ENCODE measurements at regions not wholly inside any gene's neighbourhood (a gene's known extent, or its start where the extent isn't known, plus 50 kb on each side); places are given as distances from the start of the nearest gene placed in this dataset.

DNA sequence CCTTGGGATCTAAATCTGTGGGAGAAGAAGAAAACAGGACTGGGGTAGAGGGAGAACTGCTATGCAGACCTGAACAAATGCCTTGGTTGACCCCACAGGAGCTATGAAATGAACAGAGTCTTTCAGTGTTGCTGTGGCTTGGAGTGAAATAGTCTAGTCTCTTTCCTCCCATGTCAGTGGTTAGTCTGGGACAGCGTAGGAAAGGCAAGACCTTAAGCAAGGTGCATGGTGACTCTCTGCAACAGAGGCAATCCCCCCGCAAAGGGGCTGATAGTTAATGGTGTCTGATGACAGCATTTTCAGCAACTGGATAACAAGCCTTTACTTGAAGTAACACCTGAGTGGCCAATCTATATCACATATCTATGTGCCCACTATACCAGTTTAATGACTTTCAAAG lies 62.3 kb downstream of the ARL4A start:
- no peak for TF ChIP-seq FOXP2 (optimal IDR thresholded peaks at IDR 0.05; ENCODE audit: borderline replicate concordance, extremely low read depth, extremely low read length, insufficient read depth)
- TF ChIP-seq TAF1 (IDR thresholded peaks at IDR 0.05; ENCODE audit: borderline replicate concordance, insufficient read depth, low read length), result no peak
- no peak for TF ChIP-seq SIN3A (IDR thresholded peaks at IDR 0.05; ENCODE audit: borderline replicate concordance, insufficient read depth, low read length)
- TF ChIP-seq, protein P1, sequence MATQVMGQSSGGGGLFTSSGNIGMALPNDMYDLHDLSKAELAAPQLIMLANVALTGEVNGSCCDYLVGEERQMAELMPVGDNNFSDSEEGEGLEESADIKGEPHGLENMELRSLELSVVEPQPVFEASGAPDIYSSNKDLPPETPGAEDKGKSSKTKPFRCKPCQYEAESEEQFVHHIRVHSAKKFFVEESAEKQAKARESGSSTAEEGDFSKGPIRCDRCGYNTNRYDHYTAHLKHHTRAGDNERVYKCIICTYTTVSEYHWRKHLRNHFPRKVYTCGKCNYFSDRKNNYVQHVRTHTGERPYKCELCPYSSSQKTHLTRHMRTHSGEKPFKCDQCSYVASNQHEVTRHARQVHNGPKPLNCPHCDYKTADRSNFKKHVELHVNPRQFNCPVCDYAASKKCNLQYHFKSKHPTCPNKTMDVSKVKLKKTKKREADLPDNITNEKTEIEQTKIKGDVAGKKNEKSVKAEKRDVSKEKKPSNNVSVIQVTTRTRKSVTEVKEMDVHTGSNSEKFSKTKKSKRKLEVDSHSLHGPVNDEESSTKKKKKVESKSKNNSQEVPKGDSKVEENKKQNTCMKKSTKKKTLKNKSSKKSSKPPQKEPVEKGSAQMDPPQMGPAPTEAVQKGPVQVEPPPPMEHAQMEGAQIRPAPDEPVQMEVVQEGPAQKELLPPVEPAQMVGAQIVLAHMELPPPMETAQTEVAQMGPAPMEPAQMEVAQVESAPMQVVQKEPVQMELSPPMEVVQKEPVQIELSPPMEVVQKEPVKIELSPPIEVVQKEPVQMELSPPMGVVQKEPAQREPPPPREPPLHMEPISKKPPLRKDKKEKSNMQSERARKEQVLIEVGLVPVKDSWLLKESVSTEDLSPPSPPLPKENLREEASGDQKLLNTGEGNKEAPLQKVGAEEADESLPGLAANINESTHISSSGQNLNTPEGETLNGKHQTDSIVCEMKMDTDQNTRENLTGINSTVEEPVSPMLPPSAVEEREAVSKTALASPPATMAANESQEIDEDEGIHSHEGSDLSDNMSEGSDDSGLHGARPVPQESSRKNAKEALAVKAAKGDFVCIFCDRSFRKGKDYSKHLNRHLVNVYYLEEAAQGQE (IDR thresholded peaks at IDR 0.05; ENCODE audit: insufficient read depth in 1 of 2, low read depth in 2 of 2, low read length in 2 of 2), result no peak
- no peak for TF ChIP-seq POLR2AphosphoS5 (IDR thresholded peaks at IDR 0.05; ENCODE audit: low read depth, low read length)

- TF ChIP-seq, protein P1 (IDR thresholded peaks at IDR 0.05; ENCODE audit: insufficient read depth in 1 of 2, low read depth in 2 of 2, low read length in 2 of 2), result no peak
- no peak for TF ChIP-seq SIN3A (IDR thresholded peaks at IDR 0.05; ENCODE audit: borderline replicate concordance, insufficient read depth, low read length)
- TF ChIP-seq TAF1 (IDR thresholded peaks at IDR 0.05; ENCODE audit: borderline replicate concordance, insufficient read depth, low read length), result no peak
- TF ChIP-seq FOXP2 (optimal IDR thresholded peaks at IDR 0.05; ENCODE audit: borderline replicate concordance, extremely low read depth, extremely low read length, insufficient read depth), result no peak
- no peak for TF ChIP-seq POLR2AphosphoS5 (IDR thresholded peaks at IDR 0.05; ENCODE audit: low read depth, low read length)
Measured at GRCh38 chr7:12751764-12752163, 64.3 kb downstream of the ARL4A start.

- TF ChIP-seq, protein P1 (IDR thresholded peaks at IDR 0.05; ENCODE audit: insufficient read depth in 1 of 2, low read depth in 2 of 2, low read length in 2 of 2), result no peak
- no peak for TF ChIP-seq SIN3A (IDR thresholded peaks at IDR 0.05; ENCODE audit: borderline replicate concordance, insufficient read depth, low read length)
- TF ChIP-seq TAF1 (IDR thresholded peaks at IDR 0.05; ENCODE audit: borderline replicate concordance, insufficient read depth, low read length), result no peak
- TF ChIP-seq FOXP2 (optimal IDR thresholded peaks at IDR 0.05; ENCODE audit: borderline replicate concordance, extremely low read depth, extremely low read length, insufficient read depth), result no peak
- no peak for TF ChIP-seq POLR2AphosphoS5 (IDR thresholded peaks at IDR 0.05; ENCODE audit: low read depth, low read length)
Measured at GRCh38 chr7:12754179-12754578, 66.7 kb downstream of the ARL4A start.

GRCh38 chr7:12756821-12757220 lies 69.4 kb downstream of the ARL4A start:
- TF ChIP-seq TAF1 (IDR thresholded peaks at IDR 0.05; ENCODE audit: borderline replicate concordance, insufficient read depth, low read length) (no peak), POLR2AphosphoS5 (IDR thresholded peaks at IDR 0.05; ENCODE audit: low read depth, low read length) (no peak), SIN3A (IDR thresholded peaks at IDR 0.05; ENCODE audit: borderline replicate concordance, insufficient read depth, low read length) (no peak), FOXP2 (optimal IDR thresholded peaks at IDR 0.05; ENCODE audit: borderline replicate concordance, extremely low read depth, extremely low read length, insufficient read depth) (no peak)
- TF ChIP-seq, protein P1 (IDR thresholded peaks at IDR 0.05; ENCODE audit: insufficient read depth in 1 of 2, low read depth in 2 of 2, low read length in 2 of 2), result no peak

DNA sequence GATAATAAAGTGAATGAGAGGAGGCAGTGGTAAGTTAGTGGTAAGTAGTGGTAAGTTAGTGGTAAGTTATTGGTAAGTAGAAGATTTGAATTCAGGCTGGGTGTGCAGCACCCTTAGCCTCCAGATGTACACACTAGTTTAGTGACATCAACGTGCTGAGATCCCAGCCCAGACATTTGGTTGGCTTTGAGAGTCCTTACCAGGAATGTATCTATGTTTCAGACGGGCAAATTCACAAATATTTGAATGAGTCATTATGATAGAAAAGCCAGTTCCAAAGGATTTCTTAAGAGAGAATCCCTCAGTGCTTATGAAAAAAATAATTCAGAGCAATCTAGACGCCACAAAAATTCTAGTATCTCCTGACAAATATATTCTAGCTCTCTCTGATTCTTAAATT lies 70.0 kb downstream of the ARL4A start:
- TF ChIP-seq, protein P1 (IDR thresholded peaks at IDR 0.05; ENCODE audit: insufficient read depth in 1 of 2, low read depth in 2 of 2, low read length in 2 of 2), result no peak
- TF ChIP-seq FOXP2 (optimal IDR thresholded peaks at IDR 0.05; ENCODE audit: borderline replicate concordance, extremely low read depth, extremely low read length, insufficient read depth) (no peak), TAF1 (IDR thresholded peaks at IDR 0.05; ENCODE audit: borderline replicate concordance, insufficient read depth, low read length) (no peak), SIN3A (IDR thresholded peaks at IDR 0.05; ENCODE audit: borderline replicate concordance, insufficient read depth, low read length) (no peak), POLR2AphosphoS5 (IDR thresholded peaks at IDR 0.05; ENCODE audit: low read depth, low read length) (no peak)
